ENCODE measurements at regions not wholly inside any gene's neighbourhood (a gene's known extent, or its start where the extent isn't known, plus 50 kb on each side); places are given as distances from the start of the nearest gene placed in this dataset.
"Not testable (repeated sequence)": the region's sequence is repeated elsewhere in the genome, so short reads cannot be mapped to it uniquely, and the experiment has no call there.

GRCh38 chr10:46175831-46176230 lies 111.0 kb upstream of the ANTXRL start:
- POLR2A ChIA-PET, result no interaction called here
- no peak for DNase-seq (ENCODE audit: extremely low spot score)
- CTCF ChIA-PET, result no interaction called here
- TF ChIP-seq LEF1 (IDR thresholded peaks at IDR 0.05; ENCODE audit: borderline replicate concordance), result no peak
- no peak for TF ChIP-seq BHLHE40 (IDR thresholded peaks at IDR 0.05; ENCODE audit: borderline replicate concordance)
- TF ChIP-seq L3MBTL2 (conservative IDR thresholded peaks at IDR 0.05), result no peak
- no peak for TF ChIP-seq SUZ12 (IDR thresholded peaks at IDR 0.05)
- TF ChIP-seq CTBP1 (IDR thresholded peaks at IDR 0.05; ENCODE audit: borderline replicate concordance), result no peak
- no peak for TF ChIP-seq HDGF (IDR thresholded peaks at IDR 0.05; ENCODE audit: borderline replicate concordance)
- no peak for TF ChIP-seq SP1 (IDR thresholded peaks at IDR 0.05)
- TF ChIP-seq FOXA1 (IDR thresholded peaks at IDR 0.05), result no peak
- no peak for TF ChIP-seq FOXM1 (IDR thresholded peaks at IDR 0.05; ENCODE audit: borderline replicate concordance)
- no peak for TF ChIP-seq PKNOX1 (IDR thresholded peaks at IDR 0.05)
- no peak for TF ChIP-seq ARNT (IDR thresholded peaks at IDR 0.05)
- no peak for TF ChIP-seq ELF4 (IDR thresholded peaks at IDR 0.05)
- no peak for TF ChIP-seq FOXK2 (IDR thresholded peaks at IDR 0.05)

- POLR2A ChIA-PET; CTCF ChIA-PET; DNase-seq (ENCODE audit: extremely low spot score): not testable (repeated sequence)
These were observed 99.4 kb upstream of the ANTXRL start for GRCh38 chr10:46187431-46187830.

GRCh38 chr10:46197050-46197449 lies 89.7 kb upstream of the ANTXRL start:
- DNase-seq (ENCODE audit: extremely low spot score), result no peak
- POLR2A ChIA-PET, result no interaction called here
- CTCF ChIA-PET, result no interaction called here
- TF ChIP-seq PKNOX1 (IDR thresholded peaks at IDR 0.05) (no peak), NFRKB (IDR thresholded peaks at IDR 0.05) (no peak), ELF4 (IDR thresholded peaks at IDR 0.05) (no peak), HDGF (IDR thresholded peaks at IDR 0.05; ENCODE audit: borderline replicate concordance) (no peak), ARNT (IDR thresholded peaks at IDR 0.05) (no peak), L3MBTL2 (conservative IDR thresholded peaks at IDR 0.05) (no peak), BHLHE40 (IDR thresholded peaks at IDR 0.05; ENCODE audit: borderline replicate concordance) (no peak), FOXM1 (IDR thresholded peaks at IDR 0.05; ENCODE audit: borderline replicate concordance) (no peak), SUZ12 (IDR thresholded peaks at IDR 0.05) (no peak), LEF1 (IDR thresholded peaks at IDR 0.05; ENCODE audit: borderline replicate concordance) (no peak), CTBP1 (IDR thresholded peaks at IDR 0.05; ENCODE audit: borderline replicate concordance) (no peak), SP1 (IDR thresholded peaks at IDR 0.05) (no peak), ZNF384 (IDR thresholded peaks at IDR 0.05) (no peak), FOXK2 (IDR thresholded peaks at IDR 0.05) (no peak), FOXA1 (IDR thresholded peaks at IDR 0.05) (no peak), TARDBP (IDR thresholded peaks at IDR 0.05) (no peak)

- DNase-seq (ENCODE audit: extremely low spot score), result no peak
- CTCF ChIA-PET, result no interaction called here
- no peak for TF ChIP-seq ZNF384 (IDR thresholded peaks at IDR 0.05)
- POLR2A ChIA-PET, result no interaction called here
These were observed 88.3 kb upstream of the ANTXRL start for GRCh38 chr10:46198516-46198915.

- peak; percentile 79 for TF ChIP-seq PKNOX1 (IDR thresholded peaks at IDR 0.05)
- POLR2A ChIA-PET; DNase-seq (ENCODE audit: extremely low spot score); CTCF ChIA-PET: not testable (repeated sequence)
These were observed 84.4 kb upstream of the ANTXRL start for GRCh38 chr10:46202405-46202804.

- POLR2A ChIA-PET; CTCF ChIA-PET; DNase-seq (ENCODE audit: extremely low spot score): not testable (repeated sequence)
These were observed 82.2 kb upstream of the ANTXRL start for GRCh38 chr10:46204482-46205102.

GRCh38 chr10:46210427-46210826 lies 76.4 kb upstream of the ANTXRL start:
- POLR2A ChIA-PET; CTCF ChIA-PET; DNase-seq (ENCODE audit: extremely low spot score): not testable (repeated sequence)

GRCh38 chr10:46215426-46215825 lies 71.4 kb upstream of the ANTXRL start:
- no peak for DNase-seq (ENCODE audit: extremely low spot score)
- TF ChIP-seq CTBP1 (IDR thresholded peaks at IDR 0.05; ENCODE audit: borderline replicate concordance), result no peak
- CTCF ChIA-PET, result no interaction called here
- POLR2A ChIA-PET, result no interaction called here
